ACC112 (cell line): ENCODE measurements at regions not wholly inside any gene's neighbourhood (a gene's known extent, or its start where the extent isn't known, plus 50 kb on each side); places are given as distances from the start of the nearest gene placed in this dataset.
"Not testable (repeated sequence)": the region's sequence is repeated elsewhere in the genome, so short reads cannot be mapped to it uniquely, and the experiment has no call there.

Experiments
- H2AFZ ChIP-seq: fragments of 200-600 bp; sonication (generic); one replicate; pipeline ENCODE4 v1.6.0; 2017; ENCODE audit warnings: antibody characterized with exemption, low read length; ENCODE audit not compliant: unreplicated experiment
- H3K27ac ChIP-seq: fragments of 200-600 bp; sonication (generic); 2 replicates; pipeline ENCODE4 v1.5.1; 2014; ENCODE audit warnings: low read depth, mild to moderate bottlenecking, antibody characterized with exemption, low read length, moderate library complexity
- H3K27me3 ChIP-seq: fragments of 200-600 bp; sonication (generic); 2 replicates; pipeline ENCODE4 v1.6.1; 2014; ENCODE audit warnings: mild to moderate bottlenecking, antibody characterized with exemption, low read length, moderate library complexity, mixed read lengths; ENCODE audit not compliant: insufficient read depth
- H3K36me3 ChIP-seq: fragments of 200-600 bp; sonication (generic); 2 replicates; pipeline ENCODE4 v1.6.1; 2016; ENCODE audit warnings: mild to moderate bottlenecking, antibody characterized with exemption, low read length, moderate library complexity, mixed read lengths; ENCODE audit not compliant: insufficient read depth
- H3K4me1 ChIP-seq: fragments of 200-600 bp; sonication (generic); one replicate; pipeline ENCODE4 v1.6.1; 2016; ENCODE audit warnings: low read length, mixed read lengths; ENCODE audit not compliant: insufficient read depth, unreplicated experiment, control insufficient read depth
- H3K4me3 ChIP-seq: fragments of 200-600 bp; sonication (generic); 2 replicates; pipeline ENCODE4 v1.5.1; 2014; ENCODE audit warnings: mild to moderate bottlenecking, low read depth, low read length
- H3K79me2 ChIP-seq: fragments of 200-600 bp; sonication (generic); one replicate; pipeline ENCODE4 v1.6.0; 2016; ENCODE audit warnings: low read length; ENCODE audit not compliant: control insufficient read depth, unreplicated experiment, insufficient read depth

- Histone ChIP-seq H3K36me3 (no peaks in the 10 kb centered on the region), H3K27me3 (no peaks in the 10 kb centered on the region), H3K79me2 (no peaks in the 10 kb centered on the region), H3K4me1 (no peaks in the 10 kb centered on the region), H2AFZ (no peak overlapping the region), H3K4me3 (no peak overlapping the region), H3K27ac (no peak overlapping the region)
These were observed 920.9 kb upstream of the LRFN5 start for GRCh38 chr14:40685764-40686163.

GRCh38 chr14:40684328-40684727 is 922.3 kb upstream of the LRFN5 start:
- H3K36me3 ChIP-seq = no peaks in the 10 kb centered on the region
- H3K4me3 ChIP-seq = no peak overlapping the region
- no peaks in the 10 kb centered on the region for H3K79me2 ChIP-seq
- H3K4me1 ChIP-seq = no peaks in the 10 kb centered on the region
- H2AFZ ChIP-seq = no peak overlapping the region
- H3K27ac ChIP-seq = no peak overlapping the region
- no peaks in the 10 kb centered on the region for H3K27me3 ChIP-seq

- no peak overlapping the region for H3K4me3 ChIP-seq
- H3K4me1 ChIP-seq = no peaks in the 10 kb centered on the region
- H3K36me3 ChIP-seq = no peaks in the 10 kb centered on the region
- no peak overlapping the region for H2AFZ ChIP-seq
- H3K27me3 ChIP-seq = no peaks in the 10 kb centered on the region
- H3K27ac ChIP-seq = no peak overlapping the region
- H3K79me2 ChIP-seq = no peaks in the 10 kb centered on the region
These were observed 924.4 kb upstream of the LRFN5 start for GRCh38 chr14:40682131-40682913.

DNA sequence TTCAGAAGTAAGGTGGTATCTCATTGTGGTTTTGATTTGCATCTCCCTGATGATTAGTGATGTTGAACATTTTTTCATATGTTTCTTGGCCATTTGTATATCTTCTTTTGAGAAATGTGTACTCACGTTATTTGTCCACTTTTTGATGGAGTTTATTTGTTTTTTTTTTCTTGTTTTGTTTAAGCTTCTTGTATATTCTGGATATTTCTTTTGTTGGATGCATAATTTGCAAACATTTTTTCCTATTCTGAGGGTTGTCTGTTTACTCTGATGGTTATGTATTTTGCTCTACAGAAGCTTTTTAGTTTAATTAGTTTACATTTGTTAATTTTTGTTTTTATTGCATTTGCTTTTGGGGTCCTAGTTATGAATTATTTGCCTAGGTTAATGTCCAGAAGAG is 927.4 kb upstream of the LRFN5 start:
- Histone ChIP-seq H3K4me3 (no peak overlapping the region), H3K27me3 (no peaks in the 10 kb centered on the region), H3K4me1 (no peaks in the 10 kb centered on the region), H3K79me2 (no peaks in the 10 kb centered on the region), H3K27ac (no peak overlapping the region), H2AFZ (no peak overlapping the region), H3K36me3 (no peaks in the 10 kb centered on the region)

- not testable (repeated sequence) for H2AFZ ChIP-seq, H3K27ac ChIP-seq, H3K4me1 ChIP-seq, H3K36me3 ChIP-seq, H3K4me3 ChIP-seq, H3K79me2 ChIP-seq, H3K27me3 ChIP-seq
These were observed 929.5 kb upstream of the LRFN5 start for GRCh38 chr14:40677206-40677605.

GRCh38 chr14:40674502-40674901 is 932.2 kb upstream of the LRFN5 start:
- no peak overlapping the region for H3K27ac ChIP-seq
- H2AFZ ChIP-seq = no peak overlapping the region
- H3K36me3 ChIP-seq = no peaks in the 10 kb centered on the region
- no peak overlapping the region for H3K4me3 ChIP-seq
- no peaks in the 10 kb centered on the region for H3K27me3 ChIP-seq
- H3K79me2 ChIP-seq = no peaks in the 10 kb centered on the region
- no peaks in the 10 kb centered on the region for H3K4me1 ChIP-seq

DNA sequence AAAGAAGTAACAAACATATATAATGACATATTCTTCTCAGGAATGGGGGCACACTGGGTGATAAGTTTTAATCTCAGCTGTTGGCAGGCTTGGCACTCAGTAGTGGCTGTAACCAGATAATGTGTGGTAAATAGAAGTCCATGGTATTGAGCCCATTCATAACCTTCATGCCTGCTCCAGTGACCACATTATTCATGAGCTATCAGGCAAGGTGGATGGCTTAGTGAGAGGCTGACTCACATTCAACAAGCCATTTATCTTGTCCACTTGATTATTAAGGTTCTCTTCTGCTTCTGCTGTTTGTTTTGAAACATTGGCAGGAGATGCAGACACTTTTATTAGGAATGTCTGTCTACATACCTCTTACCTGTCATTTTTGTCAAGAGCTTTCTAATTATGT is 950.4 kb upstream of the LRFN5 start:
- Histone ChIP-seq H3K4me3 (no peak overlapping the region), H3K27me3 (no peaks in the 10 kb centered on the region), H3K4me1 (no peaks in the 10 kb centered on the region), H3K36me3 (no peaks in the 10 kb centered on the region), H3K79me2 (no peaks in the 10 kb centered on the region), H3K27ac (no peak overlapping the region), H2AFZ (no peak overlapping the region)

DNA sequence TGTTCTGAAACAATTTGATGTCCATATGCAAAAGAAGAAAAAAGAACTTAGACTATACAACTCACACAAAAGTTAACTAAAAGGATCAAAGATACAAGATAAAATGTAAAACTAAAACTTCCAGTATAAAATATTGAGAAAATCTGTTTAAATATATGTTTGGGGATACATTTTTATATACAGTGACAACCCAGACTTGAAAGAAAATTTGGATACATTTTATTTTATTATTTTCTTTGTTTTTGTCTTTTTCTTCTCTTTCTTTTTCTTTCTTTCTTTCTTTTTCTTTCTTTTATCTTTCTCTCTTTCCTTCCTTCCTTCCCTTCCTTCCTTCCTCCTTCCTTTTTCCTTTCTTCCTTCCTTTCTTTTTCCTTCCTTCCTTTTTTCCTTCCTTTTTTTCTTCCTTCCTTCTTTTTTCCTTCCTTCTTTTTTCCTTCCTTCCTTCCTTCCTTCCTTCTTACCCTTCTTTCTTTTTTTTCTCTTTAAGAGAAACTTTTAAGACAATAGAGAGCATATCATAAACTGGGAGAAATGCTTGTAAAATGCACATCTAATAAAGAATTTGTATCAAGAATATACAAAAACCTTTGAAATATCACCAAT is 954.5 kb upstream of the LRFN5 start:
- no peaks in the 10 kb centered on the region for H3K27me3 ChIP-seq
- no peak overlapping the region for H2AFZ ChIP-seq
- no peak overlapping the region for H3K27ac ChIP-seq
- no peak overlapping the region for H3K4me3 ChIP-seq
- no peaks in the 10 kb centered on the region for H3K36me3 ChIP-seq
- H3K79me2 ChIP-seq = no peaks in the 10 kb centered on the region
- H3K4me1 ChIP-seq = no peaks in the 10 kb centered on the region

DNA sequence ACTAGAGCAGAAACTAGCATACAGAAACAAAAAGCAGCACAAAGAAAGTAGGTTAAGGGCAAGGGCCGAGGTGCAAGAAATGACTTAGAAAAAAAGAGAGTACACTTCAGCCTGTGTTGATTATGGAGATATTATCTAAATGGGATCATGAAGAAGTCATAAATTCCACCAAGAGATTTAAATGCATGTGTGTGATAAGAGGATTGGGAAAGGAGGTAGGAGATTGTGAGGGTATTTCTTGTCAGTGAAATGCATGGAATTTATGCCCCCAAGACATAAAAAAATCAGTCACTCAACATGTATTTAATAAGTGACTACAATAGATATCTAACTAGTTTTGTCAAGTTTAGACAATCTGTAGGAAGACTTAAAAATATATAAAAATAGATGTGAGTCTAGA is 976.2 kb upstream of the LRFN5 start:
- Histone ChIP-seq H3K27me3 (no peaks in the 10 kb centered on the region), H2AFZ (no peak overlapping the region), H3K4me1 (no peaks in the 10 kb centered on the region), H3K4me3 (no peak overlapping the region), H3K79me2 (no peaks in the 10 kb centered on the region), H3K27ac (no peak overlapping the region), H3K36me3 (no peaks in the 10 kb centered on the region)

DNA sequence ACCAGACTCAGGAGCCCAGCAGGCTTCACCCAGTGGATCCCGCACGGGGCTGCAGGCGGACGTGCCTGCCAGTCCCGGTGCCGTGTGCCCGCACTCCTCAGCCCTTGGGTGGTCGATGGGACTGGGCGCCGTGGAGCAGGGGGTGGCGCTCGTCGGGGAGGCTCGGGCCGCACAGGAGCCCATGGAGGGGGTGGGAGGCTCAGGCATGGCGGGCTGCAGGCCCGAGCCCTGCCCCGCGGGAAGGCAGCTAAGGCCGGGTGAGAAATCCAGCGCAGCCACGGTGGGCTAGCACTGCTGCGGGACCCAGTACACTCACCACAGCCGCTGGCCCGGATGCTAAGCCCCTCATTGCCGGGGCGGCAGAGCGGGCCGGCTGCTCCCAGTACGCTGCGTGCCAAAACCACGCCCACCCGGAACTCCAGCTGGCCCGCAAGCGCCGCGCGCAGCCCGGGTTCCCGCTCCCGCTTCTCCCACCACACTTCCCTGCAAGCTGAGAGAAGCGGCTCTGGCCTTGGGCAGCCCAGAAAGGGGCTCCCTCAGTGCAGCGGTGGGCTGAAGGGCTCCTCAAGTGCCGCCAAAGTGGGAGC is 977.0 kb upstream of the LRFN5 start:
- not testable (repeated sequence) for H2AFZ ChIP-seq, H3K27ac ChIP-seq, H3K4me3 ChIP-seq, H3K36me3 ChIP-seq, H3K27me3 ChIP-seq, H3K79me2 ChIP-seq, H3K4me1 ChIP-seq

DNA sequence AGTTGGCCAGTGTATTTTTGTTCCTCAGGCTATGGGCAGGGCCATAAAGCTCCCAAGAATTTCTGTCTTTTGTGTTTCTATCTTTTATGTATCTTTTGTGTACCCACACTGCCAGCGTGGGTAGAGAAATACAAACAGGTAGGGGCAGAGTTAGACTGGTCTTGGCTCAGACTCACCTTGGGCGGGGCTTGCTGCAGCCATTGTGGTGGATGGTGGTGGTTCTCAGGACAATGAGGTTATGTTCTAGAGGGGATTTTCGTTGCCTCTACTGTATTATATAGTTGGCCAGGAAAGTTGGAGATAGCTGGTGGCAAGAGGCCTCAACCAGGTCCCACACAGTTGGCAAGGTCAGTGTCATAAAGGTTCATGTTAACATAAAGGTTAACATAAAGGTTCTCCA is 977.5 kb upstream of the LRFN5 start:
- Histone ChIP-seq H2AFZ (no peak overlapping the region), H3K79me2 (no peaks in the 10 kb centered on the region), H3K36me3 (no peaks in the 10 kb centered on the region), H3K4me1 (no peaks in the 10 kb centered on the region), H3K4me3 (no peak overlapping the region), H3K27ac (no peak overlapping the region), H3K27me3 (no peaks in the 10 kb centered on the region)
